Caco-2 (cell line): ENCODE measurements at regions not wholly inside any gene's neighbourhood (a gene's known extent, or its start where the extent isn't known, plus 50 kb on each side); places are given as distances from the start of the nearest gene placed in this dataset.

Experiments
- BruUV-seq: library from RNA; stranded (reverse); fragments of 400-500 nt; replicated peaks from 2 replicates; lab custom pipeline; 2021; lab: Mats Ljungman, UMichigan
- CTCF ChIA-PET: fragments of 300-600 bp; sonication (Branson Sonifier 250); formaldehyde crosslinking; loops from one replicate; lab custom pipeline; 2022; ENCODE audit warnings: antibody characterized with exemption; lab: Charles Lee
- POLR2A ChIA-PET: fragments of 300-600 bp; sonication (Branson Sonifier 250); formaldehyde crosslinking; loops from one replicate; lab custom pipeline; 2022; ENCODE audit warnings: antibody characterized with exemption; lab: Charles Lee
- DNase-seq, 2 experiments: peaks; one replicate each; pipeline versions ENCODE4 v3.0.0 to v3.0.0-alpha.2; 2020 to 2022
- H3K27me3 ChIP-seq: replicated peaks from 2 replicates; pipeline ENCODE4 v1.6.0; 2011; ENCODE audit warnings: low read length; ENCODE audit not compliant: control insufficient read depth, insufficient read depth
- H3K36me3 ChIP-seq: 2 replicates; pipeline ENCODE4 v1.5.1; 2011; ENCODE audit warnings: low read length; ENCODE audit not compliant: control insufficient read depth, insufficient read depth
- H3K4me1 ChIP-seq: fragments of 250-450 bp; sonication (Bioruptor Pico); 2 replicates; pipeline ENCODE4 v1.5.1; 2020; ENCODE audit warnings: mild to moderate bottlenecking
- H3K4me3 ChIP-seq: 2 replicates; pipeline ENCODE4 v1.5.1; 2011; ENCODE audit warnings: low read depth, mild to moderate bottlenecking, control low read depth, low read length
- H3K9me3 ChIP-seq: fragments of 250-450 bp; sonication (Bioruptor Pico); 2 replicates; pipeline ENCODE4 v1.5.1; 2020; ENCODE audit warnings: mild to moderate bottlenecking, moderate library complexity
- H3K27ac Mint-ChIP-seq: one replicate; pipeline ENCODE4 v1.8.0; 2022; ENCODE audit warnings: mixed read lengths; ENCODE audit not compliant: unreplicated experiment
- H3K27me3 Mint-ChIP-seq: one replicate; pipeline ENCODE4 v1.8.0; 2022; ENCODE audit warnings: mixed read lengths; ENCODE audit not compliant: insufficient read depth, unreplicated experiment
- H3K36me3 Mint-ChIP-seq: one replicate; pipeline ENCODE4 v1.8.0; 2022; ENCODE audit warnings: mild to moderate bottlenecking, mixed read lengths; ENCODE audit not compliant: insufficient read depth, unreplicated experiment
- H3K4me1 Mint-ChIP-seq: one replicate; pipeline ENCODE4 v1.8.0; 2022; ENCODE audit warnings: low read depth, mixed read lengths; ENCODE audit not compliant: unreplicated experiment
- H3K4me3 Mint-ChIP-seq: one replicate; pipeline ENCODE4 v1.8.0; 2022; ENCODE audit warnings: mild to moderate bottlenecking, moderate library complexity, mixed read lengths; ENCODE audit not compliant: unreplicated experiment
- H3K9me3 Mint-ChIP-seq: one replicate; pipeline ENCODE4 v1.8.0; 2022; ENCODE audit warnings: mixed read lengths; ENCODE audit not compliant: unreplicated experiment
- intact Hi-C: fragments of 100-400 bp; cut with micrococcal nuclease; formaldehyde crosslinking; loops from one replicate; pipeline ENCODE4 v1.10.0; 2022; ENCODE audit not compliant: unreplicated experiment
- TF ChIP-seq, protein P1 (sequence below), 2 experiments: fragments of 200-600 bp in 1 of 2; IDR thresholded peaks; 1 replicate in 1 of 2; 2 replicates in 1 of 2; pipeline versions ENCODE4 v1.5.1 to v1.8.0; 2011 to 2022; ENCODE audit warnings: antibody characterized with exemption in 1 of 2, control low read depth in 1 of 2, inconsistent platforms in 1 of 2, low read depth in 1 of 2, low read length in 1 of 2, mild to moderate bottlenecking in 1 of 2, moderate library complexity in 1 of 2; ENCODE audit not compliant: insufficient read depth in 1 of 2, severe bottlenecking in 1 of 2, unreplicated experiment in 1 of 2

- Mint-ChIP-seq H3K4me1 (no peaks in the 10 kb centered on the region), H3K4me3 (no peak overlapping the region), H3K36me3 (no peaks in the 10 kb centered on the region), H3K27me3 (no peaks in the 10 kb centered on the region), H3K9me3 (no peaks in the 10 kb centered on the region), H3K27ac (no peak overlapping the region)
- Histone ChIP-seq H3K9me3 (no peaks in the 10 kb centered on the region), H3K36me3 (no peaks in the 10 kb centered on the region), H3K27me3 (no peaks in the 10 kb centered on the region; the same call in 1 of the 2 replicates), H3K4me1 (no peaks in the 10 kb centered on the region), H3K4me3 (no peak overlapping the region)
- DNase-seq, result no peak
- POLR2A ChIA-PET, result no interaction called here
- CTCF ChIA-PET, result no interaction called here
- TF ChIP-seq, protein P1, sequence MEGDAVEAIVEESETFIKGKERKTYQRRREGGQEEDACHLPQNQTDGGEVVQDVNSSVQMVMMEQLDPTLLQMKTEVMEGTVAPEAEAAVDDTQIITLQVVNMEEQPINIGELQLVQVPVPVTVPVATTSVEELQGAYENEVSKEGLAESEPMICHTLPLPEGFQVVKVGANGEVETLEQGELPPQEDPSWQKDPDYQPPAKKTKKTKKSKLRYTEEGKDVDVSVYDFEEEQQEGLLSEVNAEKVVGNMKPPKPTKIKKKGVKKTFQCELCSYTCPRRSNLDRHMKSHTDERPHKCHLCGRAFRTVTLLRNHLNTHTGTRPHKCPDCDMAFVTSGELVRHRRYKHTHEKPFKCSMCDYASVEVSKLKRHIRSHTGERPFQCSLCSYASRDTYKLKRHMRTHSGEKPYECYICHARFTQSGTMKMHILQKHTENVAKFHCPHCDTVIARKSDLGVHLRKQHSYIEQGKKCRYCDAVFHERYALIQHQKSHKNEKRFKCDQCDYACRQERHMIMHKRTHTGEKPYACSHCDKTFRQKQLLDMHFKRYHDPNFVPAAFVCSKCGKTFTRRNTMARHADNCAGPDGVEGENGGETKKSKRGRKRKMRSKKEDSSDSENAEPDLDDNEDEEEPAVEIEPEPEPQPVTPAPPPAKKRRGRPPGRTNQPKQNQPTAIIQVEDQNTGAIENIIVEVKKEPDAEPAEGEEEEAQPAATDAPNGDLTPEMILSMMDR (IDR thresholded peaks at IDR 0.05; ENCODE audit: insufficient read depth in 1 of 2, low read depth in 1 of 2, low read length in 1 of 2, severe bottlenecking in 1 of 2, unreplicated experiment in 1 of 2), result no peak
- intact Hi-C loops, result no loop called here
- no TSS peak for BruUV-seq
Measured at GRCh38 chr12:16670456-16671050, 64.6 kb upstream of the LMO3 start.

GRCh38 chr12:16669756-16670155 lies 63.8 kb upstream of the LMO3 start:
- Histone ChIP-seq H3K9me3 (no peaks in the 10 kb centered on the region), H3K36me3 (no peaks in the 10 kb centered on the region), H3K27me3 (no peaks in the 10 kb centered on the region; the same call in 1 of the 2 replicates), H3K4me3 (no peak overlapping the region), H3K4me1 (no peaks in the 10 kb centered on the region)
- no peaks in the 10 kb centered on the region for H3K4me1 Mint-ChIP-seq
- no peaks in the 10 kb centered on the region for H3K9me3 Mint-ChIP-seq
- ChIA-PET CTCF (no interaction called here), POLR2A (no interaction called here)
- H3K27me3 Mint-ChIP-seq, result peaks cover 3% of the 10 kb centered on the region
- DNase-seq, result no peak
- intact Hi-C loops, result no loop called here
- TF ChIP-seq, protein P1 (IDR thresholded peaks at IDR 0.05; ENCODE audit: insufficient read depth in 1 of 2, low read depth in 1 of 2, low read length in 1 of 2, severe bottlenecking in 1 of 2, unreplicated experiment in 1 of 2), result no peak
- H3K36me3 Mint-ChIP-seq, result no peaks in the 10 kb centered on the region
- no peak overlapping the region for H3K4me3 Mint-ChIP-seq
- H3K27ac Mint-ChIP-seq, result no peak overlapping the region
- no TSS peak for BruUV-seq

GRCh38 chr12:16668198-16668597 lies 62.2 kb upstream of the LMO3 start:
- Histone ChIP-seq H3K9me3 (no peaks in the 10 kb centered on the region), H3K4me3 (no peak overlapping the region), H3K27me3 (no peaks in the 10 kb centered on the region; the same call in 1 of the 2 replicates), H3K36me3 (no peaks in the 10 kb centered on the region), H3K4me1 (no peaks in the 10 kb centered on the region)
- Mint-ChIP-seq H3K36me3 (no peaks in the 10 kb centered on the region), H3K4me3 (no peak overlapping the region), H3K27me3 (peaks cover 3% of the 10 kb centered on the region), H3K27ac (no peak overlapping the region), H3K4me1 (no peaks in the 10 kb centered on the region), H3K9me3 (no peaks in the 10 kb centered on the region)
- ChIA-PET POLR2A (no interaction called here), CTCF (no interaction called here)
- BruUV-seq, result no TSS peak
- no peak for DNase-seq
- TF ChIP-seq, protein P1 (IDR thresholded peaks at IDR 0.05; ENCODE audit: insufficient read depth in 1 of 2, low read depth in 1 of 2, low read length in 1 of 2, severe bottlenecking in 1 of 2, unreplicated experiment in 1 of 2), result no peak
- intact Hi-C loops, result no loop called here
